ENCODE measurements at regions not wholly inside any gene's neighbourhood (a gene's known extent, or its start where the extent isn't known, plus 50 kb on each side); places are given as distances from the start of the nearest gene placed in this dataset.

DNA sequence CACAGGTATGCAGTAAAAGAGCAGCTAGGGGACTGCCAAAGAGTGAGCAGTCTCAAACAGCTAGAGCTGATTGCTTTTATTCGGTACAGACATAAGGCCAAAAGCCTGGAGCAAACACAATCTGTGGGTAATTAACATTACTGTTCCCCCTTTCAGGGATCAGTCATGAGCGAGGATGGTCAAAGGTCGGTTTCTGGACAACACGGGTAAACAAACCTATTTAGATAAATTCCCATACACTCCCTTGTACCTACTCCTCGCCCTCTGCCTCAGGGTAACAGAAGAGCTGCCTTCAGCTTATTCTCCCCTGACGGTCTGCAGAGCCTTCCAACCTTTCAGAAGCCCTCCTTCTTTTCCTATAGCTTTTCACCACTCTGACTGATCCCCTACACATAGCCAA, 586.0 kb downstream of the SUCLG1 start:
- Mint-ChIP-seq H3K4me3 (no peak overlapping the region), H3K9me3 (peaks cover 4 to 11% (median 7%) of the 10 kb centered on the region in 3 donors), H3K4me1 (peaks cover 0 to 2% (median 0%) of the 10 kb centered on the region in 3 donors), H3K36me3 (no peaks in the 10 kb centered on the region), H3K27ac (no peak overlapping the region), H3K27me3 (no peaks in the 10 kb centered on the region)

DNA sequence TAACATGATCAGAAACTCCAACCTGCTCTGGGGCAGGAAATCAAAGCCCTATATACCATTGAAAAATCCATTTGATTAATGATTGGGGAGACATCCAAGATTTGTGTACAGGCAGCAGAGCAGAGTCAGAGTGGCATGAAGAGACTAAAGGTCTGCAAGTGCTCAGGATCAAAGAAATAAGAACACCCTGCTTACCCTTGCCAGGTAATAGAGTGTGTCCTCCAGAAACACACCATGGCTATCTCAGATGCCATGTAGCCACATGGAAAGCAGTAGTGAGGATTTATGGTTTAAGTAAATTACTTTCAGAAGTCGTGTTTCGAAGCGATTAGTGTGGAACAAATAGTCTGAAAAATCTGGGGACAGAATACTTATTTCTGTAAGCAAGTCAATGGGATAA, 592.9 kb downstream of the SUCLG1 start:
- Mint-ChIP-seq H3K27ac (no peak overlapping the region), H3K27me3 (no peaks in the 10 kb centered on the region), H3K9me3 (peaks cover 3 to 15% (median 3%) of the 10 kb centered on the region in 3 donors), H3K4me1 (peaks cover 0 to 2% (median 0%) of the 10 kb centered on the region in 3 donors), H3K36me3 (no peaks in the 10 kb centered on the region), H3K4me3 (no peak overlapping the region)

- H3K36me3 Mint-ChIP-seq: no peaks in the 10 kb centered on the region
- no peak overlapping the region for H3K4me3 Mint-ChIP-seq
- H3K9me3 Mint-ChIP-seq: peaks cover 2 to 10% (median 3%) of the 10 kb centered on the region in 3 donors
- H3K27ac Mint-ChIP-seq: no peak overlapping the region
- no peaks in the 10 kb centered on the region for H3K4me1 Mint-ChIP-seq
- H3K27me3 Mint-ChIP-seq: no peaks in the 10 kb centered on the region
These were observed 596.5 kb downstream of the SUCLG1 start for GRCh38 chr2:83862600-83862999.

DNA sequence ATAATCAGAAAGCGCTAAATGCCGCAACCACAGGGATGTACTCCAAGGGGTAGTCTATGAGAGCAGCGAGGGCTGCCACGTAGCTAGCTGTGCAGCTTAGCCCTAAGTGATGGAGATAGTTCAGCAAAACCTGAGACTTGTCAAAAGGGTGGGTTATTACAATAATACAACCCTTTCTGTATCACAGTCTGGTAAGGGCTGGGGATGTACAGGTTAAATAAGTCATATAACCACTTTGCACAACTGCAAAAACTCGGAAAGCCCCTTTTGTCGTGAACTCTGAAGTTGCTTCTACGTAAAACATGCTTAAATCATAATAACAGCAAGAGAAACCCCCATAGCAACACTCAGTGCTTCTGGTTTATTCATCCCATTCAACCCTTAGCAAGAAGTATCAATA, 598.8 kb downstream of the SUCLG1 start:
- H3K4me3 Mint-ChIP-seq: no peak overlapping the region
- peaks cover 0 to 3% (median 0%) of the 10 kb centered on the region in 3 donors for H3K4me1 Mint-ChIP-seq
- H3K36me3 Mint-ChIP-seq: no peaks in the 10 kb centered on the region
- no peaks in the 10 kb centered on the region for H3K27me3 Mint-ChIP-seq
- H3K9me3 Mint-ChIP-seq: peaks cover 2 to 3% (median 2%) of the 10 kb centered on the region in 3 donors
- H3K27ac Mint-ChIP-seq: no peak overlapping the region

GRCh38 chr2:83859553-83859952, 599.5 kb downstream of the SUCLG1 start:
- Mint-ChIP-seq H3K27ac (no peak overlapping the region), H3K9me3 (peaks cover 2 to 3% (median 2%) of the 10 kb centered on the region in 3 donors), H3K36me3 (no peaks in the 10 kb centered on the region), H3K4me3 (no peak overlapping the region), H3K27me3 (no peaks in the 10 kb centered on the region), H3K4me1 (peaks cover 0 to 3% (median 0%) of the 10 kb centered on the region in 3 donors)

DNA sequence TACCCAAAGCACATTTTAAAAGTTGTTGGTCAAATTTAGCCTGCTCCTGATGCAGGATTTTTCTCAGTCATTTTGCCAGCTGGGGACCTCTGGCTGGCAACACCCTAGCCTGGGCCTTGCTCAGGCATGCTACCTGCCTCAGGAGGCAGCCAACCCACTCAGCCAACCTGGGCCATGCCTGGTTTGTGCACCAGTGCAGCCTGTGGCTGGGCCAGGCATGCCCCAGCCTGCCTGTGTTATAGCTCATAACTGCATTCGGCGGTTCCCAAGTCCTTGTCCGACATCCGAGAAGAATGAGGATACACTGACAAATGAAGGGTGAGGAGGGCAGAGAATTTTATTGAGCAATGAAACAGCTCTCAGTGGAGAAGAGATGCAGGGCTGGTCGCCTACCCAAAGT, 608.0 kb downstream of the SUCLG1 start:
- Mint-ChIP-seq H3K4me3 (no peak overlapping the region), H3K9me3 (peaks cover 1 to 10% (median 4%) of the 10 kb centered on the region in 3 donors), H3K27me3 (no peaks in the 10 kb centered on the region), H3K27ac (no peak overlapping the region), H3K36me3 (no peaks in the 10 kb centered on the region), H3K4me1 (peaks cover 0 to 2% (median 0%) of the 10 kb centered on the region in 3 donors)

GRCh38 chr2:83850071-83850725, 608.9 kb downstream of the SUCLG1 start:
- no peaks in the 10 kb centered on the region for H3K36me3 Mint-ChIP-seq
- no peak overlapping the region for H3K4me3 Mint-ChIP-seq
- no peaks in the 10 kb centered on the region for H3K27me3 Mint-ChIP-seq
- H3K9me3 Mint-ChIP-seq: peaks cover 1 to 7% (median 4%) of the 10 kb centered on the region in 3 donors
- H3K4me1 Mint-ChIP-seq: no peaks in the 10 kb centered on the region
- H3K27ac Mint-ChIP-seq: no peak overlapping the region

GRCh38 chr2:83844490-83844889, 614.6 kb downstream of the SUCLG1 start:
- Mint-ChIP-seq H3K4me1 (no peaks in the 10 kb centered on the region), H3K9me3 (peaks cover 1 to 5% (median 2%) of the 10 kb centered on the region in 3 donors), H3K36me3 (no peaks in the 10 kb centered on the region), H3K27me3 (no peaks in the 10 kb centered on the region), H3K27ac (no peak overlapping the region), H3K4me3 (no peak overlapping the region)

GRCh38 chr2:83842421-83842820, 616.7 kb downstream of the SUCLG1 start:
- Mint-ChIP-seq H3K4me1 (no peaks in the 10 kb centered on the region), H3K36me3 (no peaks in the 10 kb centered on the region), H3K9me3 (peaks cover 0 to 5% (median 0%) of the 10 kb centered on the region in 3 donors), H3K27me3 (no peaks in the 10 kb centered on the region), H3K4me3 (no peak overlapping the region), H3K27ac (no peak overlapping the region)

DNA sequence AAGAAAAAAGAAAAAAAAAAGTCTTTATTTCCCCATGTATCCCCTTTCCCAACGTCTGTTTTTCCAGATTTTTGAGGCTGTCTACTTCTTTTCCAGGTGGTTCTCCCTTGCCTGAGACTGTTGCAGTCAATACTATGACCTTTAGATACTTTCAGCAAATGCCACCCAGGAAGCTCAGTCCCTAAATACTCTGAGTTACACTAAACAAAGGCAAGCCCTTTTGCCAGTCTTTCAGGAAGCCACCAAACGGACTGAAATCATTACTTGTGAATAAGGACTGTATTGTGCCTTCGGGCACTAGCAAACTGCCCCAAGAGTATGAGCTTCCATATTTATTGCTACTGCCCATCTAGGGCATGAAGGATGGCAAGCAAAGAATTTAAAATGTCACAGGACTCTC, 621.3 kb downstream of the SUCLG1 start:
- H3K4me1 Mint-ChIP-seq: no peaks in the 10 kb centered on the region
- no peak overlapping the region for H3K4me3 Mint-ChIP-seq
- H3K9me3 Mint-ChIP-seq: no peaks in the 10 kb centered on the region
- H3K36me3 Mint-ChIP-seq: no peaks in the 10 kb centered on the region
- H3K27me3 Mint-ChIP-seq: no peaks in the 10 kb centered on the region
- no peak overlapping the region for H3K27ac Mint-ChIP-seq

DNA sequence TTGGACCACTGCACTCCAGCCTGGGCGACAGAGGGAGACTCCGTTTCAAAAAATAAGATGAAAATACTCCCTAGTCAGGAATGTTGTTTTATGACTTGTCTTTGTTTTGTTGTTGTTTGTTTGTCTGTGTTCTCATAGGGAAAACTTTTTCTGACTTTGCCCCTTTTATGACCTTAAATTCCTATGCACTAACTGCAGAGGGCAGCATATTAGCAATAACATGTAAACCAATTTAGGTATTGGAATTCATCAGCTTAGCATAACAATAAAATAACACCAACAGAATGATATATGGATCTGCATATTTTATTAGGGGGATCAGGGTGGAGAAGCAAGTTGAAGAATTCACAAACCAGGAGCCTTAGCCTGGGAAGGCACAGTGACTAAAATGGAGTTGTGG, 631.5 kb downstream of the SUCLG1 start:
- no peak overlapping the region for H3K4me3 Mint-ChIP-seq
- peaks cover 3% of the 10 kb centered on the region for H3K36me3 Mint-ChIP-seq
- no peak overlapping the region for H3K27ac Mint-ChIP-seq
- no peaks in the 10 kb centered on the region for H3K4me1 Mint-ChIP-seq
- no peaks in the 10 kb centered on the region for H3K27me3 Mint-ChIP-seq
- peaks cover 0 to 3% (median 2%) of the 10 kb centered on the region in 3 donors for H3K9me3 Mint-ChIP-seq

DNA sequence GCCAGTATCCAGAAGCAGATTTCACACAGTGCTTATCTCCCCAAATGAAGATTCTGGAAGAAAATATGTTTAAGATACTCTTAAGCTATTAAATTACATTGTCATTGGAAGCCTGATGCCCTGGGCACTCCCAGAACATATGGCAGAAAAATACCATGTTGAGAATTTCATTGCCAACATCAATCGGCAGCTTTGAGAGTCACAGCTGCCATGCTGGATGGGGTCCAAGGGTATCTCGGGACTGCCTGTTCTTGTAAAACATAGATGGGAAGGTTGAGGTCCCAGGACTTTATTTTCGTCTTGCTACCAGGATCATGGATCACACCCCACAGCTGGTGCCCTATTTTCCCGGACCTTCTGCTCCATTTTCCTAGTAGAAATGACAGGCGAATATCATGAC, 632.5 kb downstream of the SUCLG1 start:
- no peak overlapping the region for H3K27ac Mint-ChIP-seq
- H3K4me3 Mint-ChIP-seq: no peak overlapping the region
- H3K27me3 Mint-ChIP-seq: no peaks in the 10 kb centered on the region
- no peaks in the 10 kb centered on the region for H3K4me1 Mint-ChIP-seq
- H3K36me3 Mint-ChIP-seq: peaks cover 3% of the 10 kb centered on the region
- peaks cover 0 to 5% (median 2%) of the 10 kb centered on the region in 3 donors for H3K9me3 Mint-ChIP-seq

DNA sequence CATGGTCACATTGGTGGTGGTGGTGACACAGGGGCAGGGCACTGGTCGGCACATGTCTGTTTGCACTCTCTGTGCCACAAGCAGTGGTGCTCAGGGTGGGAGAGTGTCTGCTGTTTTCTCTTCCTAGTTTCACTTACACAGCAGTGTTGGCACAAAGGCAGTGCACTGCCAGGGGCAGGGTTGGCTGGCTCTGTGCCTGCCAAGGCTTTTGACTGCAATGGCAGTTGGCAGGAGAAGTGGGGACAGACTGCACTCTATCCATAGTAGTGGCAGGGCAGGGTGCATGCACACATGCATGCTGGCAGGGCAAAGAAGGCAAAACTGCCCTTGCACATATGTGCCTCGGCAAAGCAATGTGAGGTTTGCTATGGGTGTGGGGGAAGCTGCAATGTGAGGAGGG, 635.9 kb downstream of the SUCLG1 start:
- Mint-ChIP-seq H3K27me3 (no peaks in the 10 kb centered on the region), H3K27ac (no peak overlapping the region), H3K4me1 (no peaks in the 10 kb centered on the region), H3K36me3 (peaks cover 3% of the 10 kb centered on the region), H3K4me3 (no peak overlapping the region), H3K9me3 (peaks cover 0 to 5% (median 2%) of the 10 kb centered on the region in 3 donors)

DNA sequence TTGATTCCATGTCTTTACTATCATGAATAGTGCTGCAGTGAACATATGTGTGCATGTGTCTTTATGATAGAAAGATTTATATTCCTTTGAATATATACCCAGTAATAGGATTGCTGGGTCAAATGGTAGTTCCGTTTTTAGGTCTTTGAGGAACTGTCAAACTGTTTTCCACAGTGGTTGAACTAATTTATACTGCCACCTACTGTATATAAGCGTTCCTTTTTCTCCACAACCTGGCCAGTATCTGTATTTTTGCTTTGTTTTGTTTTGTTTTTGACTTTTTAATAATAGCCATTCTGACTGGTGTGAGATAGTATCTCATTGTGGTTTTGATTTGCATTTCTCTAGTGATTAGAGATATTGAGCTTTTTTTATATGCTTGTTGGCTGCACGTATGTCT, 641.6 kb downstream of the SUCLG1 start:
- H3K27ac Mint-ChIP-seq: no peak overlapping the region

GRCh38 chr2:83808878-83809277, 650.2 kb downstream of the SUCLG1 start:
- Mint-ChIP-seq H3K9me3 (peaks cover 2 to 5% (median 3%) of the 10 kb centered on the region in 3 donors), H3K36me3 (no peaks in the 10 kb centered on the region), H3K4me3 (no peak overlapping the region), H3K4me1 (no peaks in the 10 kb centered on the region), H3K27ac (no peak overlapping the region), H3K27me3 (no peaks in the 10 kb centered on the region)

More for the DNA sequence above, 641.6 kb downstream of the SUCLG1 start:
- no peaks in the 10 kb centered on the region for H3K36me3 Mint-ChIP-seq
- H3K27me3 Mint-ChIP-seq: no peaks in the 10 kb centered on the region
- no peaks in the 10 kb centered on the region for H3K4me1 Mint-ChIP-seq
- H3K4me3 Mint-ChIP-seq: no peak overlapping the region
- H3K9me3 Mint-ChIP-seq: peaks cover 0 to 9% (median 0%) of the 10 kb centered on the region in 3 donors

- Mint-ChIP-seq H3K27me3 (no peaks in the 10 kb centered on the region), H3K4me3 (no peak overlapping the region), H3K4me1 (no peaks in the 10 kb centered on the region), H3K27ac (no peak overlapping the region), H3K9me3 (peaks cover 0 to 3% (median 2%) of the 10 kb centered on the region in 3 donors), H3K36me3 (no peaks in the 10 kb centered on the region)
These were observed 656.5 kb downstream of the SUCLG1 start for GRCh38 chr2:83802604-83803003.
